ENCODE measurements at regions not wholly inside any gene's neighbourhood (a gene's known extent, or its start where the extent isn't known, plus 50 kb on each side); places are given as distances from the start of the nearest gene placed in this dataset.

DNA sequence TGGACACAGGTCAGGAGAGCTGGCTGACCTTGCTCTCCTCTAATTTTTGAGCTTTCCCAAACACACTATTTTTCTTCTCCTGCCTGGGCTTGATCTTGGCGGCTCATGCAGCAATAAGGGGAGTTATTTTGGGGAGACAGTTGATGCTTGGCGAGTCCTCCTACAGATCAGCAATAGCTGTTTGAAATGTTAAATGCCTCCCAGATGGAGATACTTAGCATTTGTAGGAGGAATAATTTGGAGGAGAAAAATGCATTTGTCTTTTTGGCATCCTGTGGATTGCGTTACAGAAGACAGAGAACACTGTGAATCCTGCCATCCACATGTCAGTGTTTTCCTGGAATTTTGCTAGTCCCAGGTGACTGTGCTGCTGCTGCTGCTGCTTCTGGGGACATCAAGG is 328.0 kb upstream of the XYLT1 start:
- ChIA-PET CTCF (ENCODE audit: unreplicated experiment) (no interaction called here), POLR2A (no interaction called here)
- Histone ChIP-seq H3K36me3 (ENCODE audit: insufficient read depth, low read length) (no peaks in the 10 kb centered on the region), H2AFZ (ENCODE audit: low read length) (no peak overlapping the region), H3K79me2 (ENCODE audit: insufficient read depth, low read depth, low read length) (no peaks in the 10 kb centered on the region), H4K20me1 (ENCODE audit: insufficient read depth, low read length) (no peaks in the 10 kb centered on the region), H3K27ac (ENCODE audit: low read depth, low read length, poor library complexity, severe bottlenecking) (no peak overlapping the region), H3K9me3 (ENCODE audit: low read length) (no peaks in the 10 kb centered on the region), H3K4me2 (ENCODE audit: low read length) (no peak overlapping the region), H3K4me1 (ENCODE audit: insufficient read depth, low read length, poor library complexity, severe bottlenecking) (no peaks in the 10 kb centered on the region), H3K4me3 (ENCODE audit: low read depth, low read length, poor library complexity, severe bottlenecking) (no peak overlapping the region), H3K9me2 (ENCODE audit: insufficient read depth, low read length) (no peaks in the 10 kb centered on the region)
- intact Hi-C loops (cut with micrococcal nuclease; ENCODE audit: unreplicated experiment): no loop called here
- TF ChIP-seq, protein P1, sequence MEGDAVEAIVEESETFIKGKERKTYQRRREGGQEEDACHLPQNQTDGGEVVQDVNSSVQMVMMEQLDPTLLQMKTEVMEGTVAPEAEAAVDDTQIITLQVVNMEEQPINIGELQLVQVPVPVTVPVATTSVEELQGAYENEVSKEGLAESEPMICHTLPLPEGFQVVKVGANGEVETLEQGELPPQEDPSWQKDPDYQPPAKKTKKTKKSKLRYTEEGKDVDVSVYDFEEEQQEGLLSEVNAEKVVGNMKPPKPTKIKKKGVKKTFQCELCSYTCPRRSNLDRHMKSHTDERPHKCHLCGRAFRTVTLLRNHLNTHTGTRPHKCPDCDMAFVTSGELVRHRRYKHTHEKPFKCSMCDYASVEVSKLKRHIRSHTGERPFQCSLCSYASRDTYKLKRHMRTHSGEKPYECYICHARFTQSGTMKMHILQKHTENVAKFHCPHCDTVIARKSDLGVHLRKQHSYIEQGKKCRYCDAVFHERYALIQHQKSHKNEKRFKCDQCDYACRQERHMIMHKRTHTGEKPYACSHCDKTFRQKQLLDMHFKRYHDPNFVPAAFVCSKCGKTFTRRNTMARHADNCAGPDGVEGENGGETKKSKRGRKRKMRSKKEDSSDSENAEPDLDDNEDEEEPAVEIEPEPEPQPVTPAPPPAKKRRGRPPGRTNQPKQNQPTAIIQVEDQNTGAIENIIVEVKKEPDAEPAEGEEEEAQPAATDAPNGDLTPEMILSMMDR (conservative IDR thresholded peaks at IDR 0.05; ENCODE audit: low read length): no peak
- no peak for TF ChIP-seq EZH2phosphoT487 (IDR thresholded peaks at IDR 0.05; ENCODE audit: borderline replicate concordance, low read depth, low read length)
- no TSS peak for BruUV-seq (replicated peaks)
- DNase-seq (ENCODE audit: low spot score): no peak

DNA sequence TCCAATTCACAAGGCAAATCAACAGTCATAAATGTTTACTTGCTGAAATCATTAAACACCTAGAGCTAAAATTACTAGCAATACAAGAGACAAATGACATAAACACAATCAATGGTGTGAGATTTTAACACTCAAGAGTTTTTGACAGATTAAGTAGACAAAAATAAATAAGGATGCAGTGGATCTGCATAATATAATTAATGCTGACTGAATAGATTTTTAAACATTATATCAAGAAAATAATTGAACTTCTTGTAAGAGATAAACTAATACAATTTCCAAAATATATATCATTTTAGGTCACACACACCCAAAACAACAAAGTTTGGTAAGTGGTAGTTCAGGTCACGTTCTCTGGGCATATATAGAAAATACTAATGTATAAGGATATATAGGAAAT is 322.6 kb upstream of the XYLT1 start:
- Histone ChIP-seq H3K36me3 (ENCODE audit: insufficient read depth, low read length) (no peaks in the 10 kb centered on the region), H3K4me3 (ENCODE audit: low read depth, low read length, poor library complexity, severe bottlenecking) (no peak overlapping the region), H4K20me1 (ENCODE audit: insufficient read depth, low read length) (no peaks in the 10 kb centered on the region), H3K9me3 (ENCODE audit: low read length) (no peaks in the 10 kb centered on the region), H2AFZ (ENCODE audit: low read length) (no peak overlapping the region), H3K4me2 (ENCODE audit: low read length) (no peak overlapping the region), H3K4me1 (ENCODE audit: insufficient read depth, low read length, poor library complexity, severe bottlenecking) (no peaks in the 10 kb centered on the region), H3K9me2 (ENCODE audit: insufficient read depth, low read length) (no peaks in the 10 kb centered on the region), H3K27ac (ENCODE audit: low read depth, low read length, poor library complexity, severe bottlenecking) (no peak overlapping the region), H3K79me2 (ENCODE audit: insufficient read depth, low read depth, low read length) (no peaks in the 10 kb centered on the region)
- DNase-seq (ENCODE audit: low spot score): no peak
- POLR2A ChIA-PET: no interaction called here
- intact Hi-C loops (cut with micrococcal nuclease; ENCODE audit: unreplicated experiment): no loop called here
- TF ChIP-seq, protein P1 (conservative IDR thresholded peaks at IDR 0.05; ENCODE audit: low read length): no peak
- TF ChIP-seq EZH2phosphoT487 (IDR thresholded peaks at IDR 0.05; ENCODE audit: borderline replicate concordance, low read depth, low read length): no peak
- no TSS peak for BruUV-seq (replicated peaks)
- CTCF ChIA-PET (ENCODE audit: unreplicated experiment): no interaction called here

DNA sequence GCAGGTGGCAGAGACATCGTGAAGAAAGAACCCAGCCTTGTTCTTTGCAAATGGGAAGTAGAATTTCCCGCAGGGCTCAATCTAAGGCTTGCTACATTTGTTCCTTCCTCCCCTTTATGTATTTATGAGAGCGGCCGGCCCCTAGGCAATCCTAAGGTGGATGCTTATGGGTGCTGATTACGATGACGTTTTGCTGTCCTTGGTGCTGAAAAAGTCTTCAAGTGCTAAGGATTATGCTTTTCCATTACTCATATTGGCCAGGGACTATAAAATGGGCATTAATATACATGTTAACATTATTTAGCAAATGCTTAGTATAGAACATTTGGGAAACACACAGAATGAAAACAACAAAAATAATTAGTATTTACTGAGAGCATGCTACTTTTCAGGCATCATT is 313.3 kb upstream of the XYLT1 start:
- Histone ChIP-seq H4K20me1 (ENCODE audit: insufficient read depth, low read length) (no peaks in the 10 kb centered on the region), H3K4me2 (ENCODE audit: low read length) (no peak overlapping the region), H3K36me3 (ENCODE audit: insufficient read depth, low read length) (no peaks in the 10 kb centered on the region), H3K4me3 (ENCODE audit: low read depth, low read length, poor library complexity, severe bottlenecking) (no peak overlapping the region), H3K27ac (ENCODE audit: low read depth, low read length, poor library complexity, severe bottlenecking) (no peak overlapping the region), H3K79me2 (ENCODE audit: insufficient read depth, low read depth, low read length) (no peaks in the 10 kb centered on the region), H3K9me2 (ENCODE audit: insufficient read depth, low read length) (no peaks in the 10 kb centered on the region), H2AFZ (ENCODE audit: low read length) (no peak overlapping the region), H3K4me1 (ENCODE audit: insufficient read depth, low read length, poor library complexity, severe bottlenecking) (no peaks in the 10 kb centered on the region), H3K9me3 (ENCODE audit: low read length) (no peaks in the 10 kb centered on the region)
- TF ChIP-seq, protein P1 (conservative IDR thresholded peaks at IDR 0.05; ENCODE audit: low read length): no peak
- TF ChIP-seq EZH2phosphoT487 (IDR thresholded peaks at IDR 0.05; ENCODE audit: borderline replicate concordance, low read depth, low read length): no peak
- intact Hi-C loops (cut with micrococcal nuclease; ENCODE audit: unreplicated experiment): no loop called here
- POLR2A ChIA-PET: interaction anchor here (0.7 kb wide), 1 partner anchor 804 kb away, joined by 3 read pairs; no protein-coding TSS in a partner anchor
- DNase-seq (ENCODE audit: low spot score): peak; percentile 3
- no TSS peak for BruUV-seq (replicated peaks)
- CTCF ChIA-PET (ENCODE audit: unreplicated experiment): no interaction called here
